Renal cortex interstitium (tissue), 11 donors: ENCODE measurements at regions not wholly inside any gene's neighbourhood (a gene's known extent, or its start where the extent isn't known, plus 50 kb on each side); places are given as distances from the start of the nearest gene placed in this dataset.
"Not testable (repeated sequence)": the region's sequence is repeated elsewhere in the genome, so short reads cannot be mapped to it uniquely, and the experiment has no call there.

ENCODE experiments used
- DNase-seq, 11 donors: peaks; one replicate each; pipeline ENCODE4 v3.0.0-alpha.2; 2013; ENCODE audit warnings: low read depth in 9 of 11, low spot score in 4 of 11; ENCODE audit errors: extremely low read depth in 1 of 11

DNA sequence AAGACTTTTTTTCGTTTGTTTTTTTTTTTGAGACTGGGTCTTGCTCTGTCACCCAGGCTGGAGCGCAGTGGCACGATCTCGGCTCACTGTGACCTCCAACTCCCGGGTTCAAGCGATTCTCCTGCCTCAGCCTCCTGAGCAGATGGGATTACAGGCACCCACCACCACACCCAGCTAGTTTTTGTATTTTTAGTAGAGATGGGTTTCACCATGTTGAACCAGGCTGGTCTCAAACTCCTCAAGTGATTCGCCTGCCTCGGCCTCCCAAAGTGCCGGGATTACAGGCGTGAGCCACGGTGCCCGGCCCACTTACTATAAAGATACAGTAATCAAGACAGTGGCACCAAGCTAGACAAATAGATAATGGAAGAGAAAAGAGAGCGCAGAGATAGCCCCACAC, 162.3 kb downstream of the CTTN start:
- not testable (repeated sequence) for DNase-seq

DNA sequence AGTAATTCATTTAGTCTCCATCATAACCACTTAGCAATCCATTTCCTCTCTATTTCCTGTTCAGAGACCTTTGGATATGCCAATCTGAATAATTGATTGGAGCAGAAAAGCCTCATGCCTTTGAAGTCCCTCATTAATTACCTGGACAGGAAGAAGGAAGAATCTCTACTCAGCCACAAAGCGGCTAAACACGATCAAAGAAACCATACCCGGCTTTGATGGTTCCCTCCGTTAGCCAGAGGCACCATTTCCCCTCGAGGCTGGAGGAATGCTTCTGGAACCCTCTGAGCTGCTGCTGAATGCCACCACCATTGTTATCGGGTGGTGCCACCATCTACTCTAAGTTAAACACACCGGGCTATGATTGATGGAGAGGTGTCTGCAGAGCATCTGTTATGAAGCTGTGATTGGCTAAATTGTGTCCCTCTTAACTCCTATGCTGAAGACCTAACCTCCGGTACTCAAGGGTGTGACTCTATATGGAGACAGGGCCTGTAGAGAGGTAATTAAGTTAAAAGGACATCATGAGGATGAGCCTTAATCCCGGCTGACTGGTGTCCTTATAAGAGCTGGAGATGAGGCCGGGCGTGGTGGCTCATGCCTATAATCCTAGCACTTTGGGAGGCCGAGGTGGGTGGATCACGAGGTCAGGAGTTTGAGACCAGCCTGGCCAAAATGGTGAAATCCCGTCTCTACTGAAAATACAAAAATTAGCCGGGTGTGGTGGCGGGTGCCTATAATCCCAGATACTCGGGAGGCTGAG, 168.6 kb downstream of the CTTN start:
- no peak for DNase-seq

- no peak for DNase-seq
Observed at GRCh38 chr11:70567680-70568034, 169.3 kb downstream of the CTTN start.

DNA sequence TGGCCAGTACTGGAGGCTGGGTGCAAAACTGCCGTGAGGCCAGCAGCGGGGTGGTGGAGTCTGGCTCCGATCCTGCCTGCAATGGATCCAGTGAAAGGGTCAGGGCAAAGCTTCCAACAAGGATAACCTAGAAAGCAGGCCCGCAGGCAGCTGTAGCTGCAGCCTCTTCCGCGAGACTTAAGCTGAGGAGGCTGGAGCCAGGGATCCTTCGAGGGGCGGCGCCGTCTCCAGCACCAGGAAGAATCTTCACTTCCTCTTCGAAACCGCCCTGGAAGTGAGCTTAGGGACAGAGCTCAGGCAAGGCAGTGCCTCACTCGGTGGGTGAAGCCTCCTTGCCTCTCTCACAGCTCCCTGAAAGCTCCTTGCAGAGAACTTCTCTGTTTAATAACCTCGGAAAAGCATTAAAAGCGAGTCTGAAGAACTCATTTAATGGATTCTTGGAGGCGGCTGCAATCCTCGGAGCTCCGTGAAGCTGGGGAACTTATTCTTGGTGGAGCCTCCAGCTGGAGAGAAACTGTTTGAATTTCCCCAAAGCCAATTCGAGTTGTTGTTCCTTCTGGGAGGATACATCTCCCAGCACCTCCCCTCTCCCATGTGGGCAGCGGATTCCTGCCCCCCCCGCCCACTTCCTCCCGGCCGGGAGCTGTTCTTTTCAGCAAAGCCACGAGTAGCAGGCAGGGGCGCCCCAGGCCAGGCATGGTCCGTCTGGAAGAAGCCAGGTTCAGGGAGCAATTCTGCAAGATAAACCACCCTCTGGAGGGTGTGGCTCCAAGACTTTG, 169.9 kb downstream of the CTTN start:
- DNase-seq = peak in 9 of 11 donors; percentile 24 to 47 (median 29)

GRCh38 chr11:70568814-70569617, 170.7 kb downstream of the CTTN start:
- DNase-seq = no peak

- no peak for DNase-seq
Observed at GRCh38 chr11:70569618-70569890, 171.2 kb downstream of the CTTN start.

- DNase-seq = no peak
Observed at GRCh38 chr11:70569996-70570692, 171.8 kb downstream of the CTTN start.

- DNase-seq = no peak
Observed at GRCh38 chr11:70570693-70571395, 172.5 kb downstream of the CTTN start.

GRCh38 chr11:70572974-70573260, 174.6 kb downstream of the CTTN start:
- DNase-seq = no peak

DNA sequence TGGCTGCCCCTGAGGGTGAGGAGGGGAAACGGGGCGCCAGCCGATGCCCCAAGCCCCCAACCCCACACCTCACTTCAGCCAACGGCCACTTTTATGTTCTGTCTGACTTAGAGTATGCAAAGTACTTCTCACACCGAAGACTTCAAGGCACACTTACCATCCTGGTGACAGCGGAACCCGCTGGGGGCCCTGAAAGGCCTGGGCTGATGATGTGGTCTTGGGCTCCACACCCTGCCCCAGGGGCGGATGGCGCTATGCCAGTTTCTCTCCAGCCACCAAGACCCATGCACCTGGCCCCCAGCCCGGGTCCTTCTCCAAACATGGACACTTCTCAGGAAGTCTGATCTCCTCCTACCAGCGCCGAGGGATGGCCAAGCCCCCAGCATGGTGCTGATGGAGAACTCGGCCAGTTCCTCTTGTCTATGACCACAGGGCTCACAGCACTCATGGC, 175.4 kb downstream of the CTTN start:
- DNase-seq = no peak

DNA sequence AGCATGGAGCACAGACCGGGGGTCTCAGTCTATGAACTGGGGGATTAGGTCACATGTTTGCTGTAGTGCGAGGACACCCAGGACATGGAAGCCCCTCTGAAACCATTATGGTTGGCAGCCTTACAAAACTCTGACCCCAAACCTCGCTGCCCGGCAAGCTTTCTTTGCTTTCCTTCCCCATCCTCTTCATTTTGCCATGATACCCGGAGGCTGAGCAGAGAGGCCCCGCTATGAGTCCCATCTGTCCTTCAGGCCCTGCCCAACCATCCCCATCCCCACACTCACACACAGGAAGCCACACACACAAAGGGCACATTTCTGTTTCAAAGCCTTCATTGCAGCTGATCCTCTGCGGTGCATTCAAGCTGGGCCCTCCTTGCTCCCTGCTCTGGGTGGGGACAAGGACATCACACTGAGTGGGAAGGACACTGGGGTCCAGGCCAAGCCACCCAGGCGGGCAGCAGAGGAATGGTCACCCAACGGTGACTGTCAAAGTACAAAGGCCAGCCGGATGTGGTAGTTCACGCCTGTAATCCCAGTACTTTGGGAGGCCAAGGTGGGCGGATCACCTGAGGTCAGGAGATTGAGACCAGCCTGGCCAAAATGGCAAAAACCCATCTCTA, 176.5 kb downstream of the CTTN start:
- no peak for DNase-seq

DNA sequence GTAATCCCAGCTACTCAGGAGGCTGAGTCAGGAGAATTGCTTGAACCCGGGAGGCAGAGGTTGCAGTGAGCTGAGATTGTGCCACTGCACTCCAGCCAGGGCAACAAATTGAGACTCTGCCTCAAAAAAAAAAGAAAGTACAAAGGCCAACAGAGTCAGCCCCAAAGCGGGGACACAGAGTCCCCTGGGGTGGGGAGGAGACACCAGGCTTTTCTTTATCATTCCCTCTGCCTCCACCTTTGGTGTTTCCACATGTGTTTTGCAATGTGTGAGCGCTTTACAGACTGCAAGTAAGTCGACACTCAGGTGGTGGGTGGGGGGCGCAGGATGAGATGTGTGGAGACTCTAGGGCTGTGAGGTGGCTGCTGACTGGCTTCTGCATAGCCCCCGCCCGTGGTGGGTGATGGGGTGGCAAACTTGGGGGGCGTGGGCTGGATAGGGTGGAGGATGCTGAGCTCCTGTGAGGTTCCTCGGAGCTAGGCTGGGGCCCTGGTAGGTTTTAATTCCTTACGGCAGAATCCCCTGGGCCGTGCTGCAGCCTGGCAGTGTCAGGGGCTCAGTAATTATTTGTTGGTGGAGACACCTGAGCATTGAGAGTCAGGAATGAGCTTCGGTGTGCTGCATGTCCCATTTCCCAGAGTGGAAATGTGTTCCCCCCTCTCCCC, 177.2 kb downstream of the CTTN start:
- no peak for DNase-seq

DNA sequence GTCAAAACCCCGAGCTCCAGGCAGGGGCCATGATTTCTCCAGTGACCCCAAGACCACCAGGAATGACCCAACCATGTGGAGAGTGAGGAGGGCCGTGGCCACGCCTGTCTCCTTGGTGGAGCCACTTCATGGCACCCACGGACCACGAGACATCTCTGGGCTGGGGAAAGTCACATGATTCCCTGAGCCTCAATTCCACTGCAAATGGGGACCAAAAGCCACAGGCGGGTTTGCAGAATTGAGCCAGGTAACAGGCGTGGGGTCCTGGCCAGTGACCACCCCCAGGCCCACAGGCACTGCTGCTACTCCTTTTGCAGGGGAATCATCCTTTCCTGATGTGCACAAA, 178.9 kb downstream of the CTTN start:
- DNase-seq = no peak

DNA sequence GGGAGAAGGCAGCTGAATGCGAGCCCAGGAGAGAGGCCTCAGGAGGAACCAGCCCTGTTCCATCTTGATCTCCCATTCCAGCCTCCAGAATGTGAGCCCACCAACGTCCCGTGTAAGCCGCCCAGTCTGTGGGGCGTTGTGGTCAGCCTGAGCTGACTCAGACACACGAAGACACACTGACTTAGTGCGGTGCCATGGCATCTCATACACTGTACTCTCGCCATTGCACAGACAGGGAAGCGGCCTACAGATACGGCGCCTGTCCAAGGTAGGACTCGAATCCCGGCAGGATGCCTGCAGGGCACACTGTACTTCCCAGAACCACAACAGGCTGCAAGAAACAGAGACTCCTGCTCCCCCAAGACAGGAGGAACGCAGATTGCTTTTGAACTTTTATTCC, 179.6 kb downstream of the CTTN start:
- DNase-seq = no peak

DNA sequence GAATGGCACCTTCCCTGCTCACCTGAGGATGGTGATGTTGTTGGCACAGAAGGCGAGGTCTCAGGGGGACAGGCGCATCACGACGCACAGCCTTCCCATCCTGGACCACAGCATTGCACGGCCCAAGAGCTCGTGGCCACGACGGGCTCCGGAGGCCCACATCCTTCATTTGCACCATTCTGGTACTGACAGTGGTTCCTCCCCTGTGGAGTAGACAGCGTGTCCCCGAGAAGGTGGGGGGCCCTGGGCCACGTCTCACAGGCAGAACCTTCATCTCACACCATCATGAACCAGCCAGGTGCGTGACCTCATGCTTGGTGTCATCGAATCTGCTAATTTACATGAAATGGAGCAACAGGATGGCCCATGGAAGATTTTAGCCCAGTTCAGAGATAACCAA, 180.0 kb downstream of the CTTN start:
- no peak for DNase-seq

- DNase-seq = no peak
Observed at GRCh38 chr11:70578831-70579230, 180.5 kb downstream of the CTTN start.

DNA sequence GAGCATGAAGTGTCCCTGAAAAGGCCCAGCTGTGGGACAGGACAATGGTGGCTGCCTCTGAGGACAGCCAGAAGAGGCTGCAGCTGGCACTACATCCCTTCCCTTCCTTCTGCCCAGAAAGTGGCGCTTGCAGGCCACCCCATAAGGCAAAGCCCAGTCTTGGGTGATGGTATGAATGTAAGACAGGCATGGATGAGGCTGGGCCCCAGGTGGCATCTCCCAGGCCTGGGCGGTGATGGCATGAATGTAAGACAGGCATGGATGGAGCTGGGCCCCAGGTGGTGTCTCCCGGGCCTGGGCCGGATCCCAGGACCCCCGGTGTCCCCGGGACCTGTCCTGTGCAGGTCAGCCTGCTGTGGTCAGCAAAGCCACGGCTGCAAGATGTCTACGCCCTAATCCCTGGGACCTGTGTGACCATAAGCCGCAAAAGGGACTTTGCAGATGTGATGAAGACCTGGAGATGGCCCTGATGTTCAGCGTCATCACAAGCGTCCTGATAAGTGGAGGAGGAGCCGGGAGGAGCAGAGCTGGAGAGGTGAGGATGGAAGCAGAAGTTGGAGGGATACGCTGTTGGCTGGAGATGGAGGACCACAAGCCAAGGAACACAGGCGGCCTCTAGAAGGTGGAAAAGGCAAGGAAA, 181.1 kb downstream of the CTTN start:
- DNase-seq = no peak
